Stimulated activated CD8-positive, alpha-beta memory T cell treated with anti-CD3 and anti-CD28 coated beads, Interleukin-2, amount 100 ng/mL, for 48 hours (primary cell): ENCODE measurements at regions not wholly inside any gene's neighbourhood (a gene's known extent, or its start where the extent isn't known, plus 50 kb on each side); places are given as distances from the start of the nearest gene placed in this dataset.

Experiments used
- DNase-seq, 2 donors: peaks; one replicate each; pipeline ENCODE4 v3.0.0-alpha.2; 2020; ENCODE audit warnings: low read depth in 2 of 2

GRCh38 chr1:17877316-17877715, 122.2 kb downstream of the ACTL8 start:
- no peak for DNase-seq

GRCh38 chr1:17877896-17878295, 122.8 kb downstream of the ACTL8 start:
- DNase-seq = no peak

GRCh38 chr1:17878837-17879236, 123.7 kb downstream of the ACTL8 start:
- DNase-seq = no peak

- DNase-seq = no peak
Measured at GRCh38 chr1:17880449-17880848, 125.3 kb downstream of the ACTL8 start.

DNA sequence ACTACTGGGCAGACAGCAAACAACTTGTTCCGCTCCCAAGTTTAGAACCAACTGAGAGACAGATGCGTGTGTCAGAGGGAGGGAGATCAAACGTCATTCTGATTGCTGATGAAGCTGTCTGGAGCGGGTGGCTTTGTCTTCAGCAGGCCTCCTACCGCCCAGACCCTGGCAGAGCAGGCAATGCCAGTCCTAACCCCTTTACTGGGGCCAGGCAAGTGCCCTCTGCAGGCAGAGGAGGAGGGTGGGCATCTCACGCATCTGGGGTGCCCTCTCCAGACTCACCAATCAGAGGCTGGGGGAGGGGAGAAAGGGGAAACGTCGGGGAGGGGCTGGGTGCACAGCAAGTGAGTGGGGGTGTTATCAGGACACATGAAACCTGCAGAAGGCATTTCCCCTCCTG, 126.6 kb downstream of the ACTL8 start:
- no peak for DNase-seq

GRCh38 chr1:17883136-17883535, 128.0 kb downstream of the ACTL8 start:
- DNase-seq = no peak

GRCh38 chr1:17883662-17884395, 128.7 kb downstream of the ACTL8 start:
- no peak for DNase-seq

- DNase-seq = no peak
Measured at GRCh38 chr1:17885663-17886320, 130.7 kb downstream of the ACTL8 start.

GRCh38 chr1:17886386-17886785, 131.3 kb downstream of the ACTL8 start:
- DNase-seq = no peak

GRCh38 chr1:17886838-17887441, 131.8 kb downstream of the ACTL8 start:
- no peak for DNase-seq

DNA sequence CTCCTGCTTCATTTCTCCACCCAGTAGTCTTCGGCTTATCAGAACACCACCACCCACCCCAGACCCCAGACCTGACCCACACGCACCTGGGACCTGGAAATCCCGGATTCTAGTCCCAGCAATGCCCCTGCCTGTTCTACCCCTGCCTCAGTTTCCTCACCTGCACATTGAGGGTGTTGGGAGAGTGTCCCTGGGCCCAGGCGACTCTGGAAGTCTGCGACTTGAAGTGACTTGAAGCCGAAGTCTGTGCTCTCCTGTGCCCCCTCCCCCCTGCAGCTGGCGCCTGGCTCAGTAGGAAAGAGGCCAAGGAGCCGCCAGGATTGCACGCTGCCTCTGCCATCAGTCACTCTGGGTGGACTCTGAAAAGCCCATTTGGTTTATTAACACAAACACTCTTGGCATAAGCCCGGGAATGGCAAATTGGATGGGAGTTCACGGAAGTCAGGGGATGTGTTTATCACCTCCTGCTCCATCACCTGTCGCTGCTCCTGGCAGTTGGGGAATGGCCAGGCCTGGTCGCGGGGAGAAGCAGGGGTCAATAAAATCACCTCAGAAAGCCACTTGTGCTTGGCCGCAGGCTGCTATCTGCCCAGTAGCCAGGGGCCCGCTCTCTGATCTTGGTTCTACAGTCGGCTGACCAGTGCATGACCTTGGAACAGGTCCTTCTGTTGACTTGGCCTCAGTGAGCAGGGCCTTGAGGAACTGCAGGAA, 132.7 kb downstream of the ACTL8 start:
- no peak for DNase-seq

DNA sequence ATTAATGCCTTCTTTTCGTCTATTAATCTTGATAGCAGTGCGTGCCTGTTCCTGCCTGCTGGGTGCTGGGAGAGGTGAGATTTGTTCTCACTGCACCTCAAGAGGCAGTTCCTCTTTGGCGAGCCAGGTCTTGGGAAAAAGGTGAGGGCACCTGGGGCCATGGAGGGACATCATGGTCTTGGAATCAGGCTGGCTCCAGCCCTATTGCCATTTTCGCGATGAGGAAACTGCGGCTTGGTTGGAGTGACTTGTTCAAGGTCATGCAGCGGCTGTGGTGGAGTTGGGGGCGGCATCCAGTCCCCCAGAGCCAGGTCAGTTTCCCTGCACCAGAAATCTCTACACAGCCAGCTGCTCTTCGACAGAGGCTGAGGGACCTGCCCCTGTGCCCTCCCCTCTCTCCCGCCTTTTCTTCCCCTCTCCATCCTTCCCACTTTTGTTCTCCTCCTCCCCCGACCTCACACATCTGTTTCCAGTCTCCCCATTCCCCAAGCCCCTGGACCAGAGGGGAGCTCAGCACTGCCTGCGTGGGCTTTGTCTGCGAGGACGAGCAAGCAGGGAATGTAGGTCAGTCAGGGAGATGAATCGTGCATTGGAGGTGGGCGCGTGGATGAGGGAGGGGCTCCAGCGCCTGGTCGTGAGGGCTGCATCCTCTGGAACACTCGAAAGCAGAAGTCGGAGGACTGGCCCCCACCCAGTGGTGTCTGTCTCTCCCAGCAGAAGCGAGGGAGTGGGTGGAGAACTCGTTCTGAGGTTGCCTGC, 135.1 kb downstream of the ACTL8 start:
- DNase-seq = no peak

- no peak for DNase-seq
Measured at GRCh38 chr1:17890815-17891191, 135.7 kb downstream of the ACTL8 start.

DNA sequence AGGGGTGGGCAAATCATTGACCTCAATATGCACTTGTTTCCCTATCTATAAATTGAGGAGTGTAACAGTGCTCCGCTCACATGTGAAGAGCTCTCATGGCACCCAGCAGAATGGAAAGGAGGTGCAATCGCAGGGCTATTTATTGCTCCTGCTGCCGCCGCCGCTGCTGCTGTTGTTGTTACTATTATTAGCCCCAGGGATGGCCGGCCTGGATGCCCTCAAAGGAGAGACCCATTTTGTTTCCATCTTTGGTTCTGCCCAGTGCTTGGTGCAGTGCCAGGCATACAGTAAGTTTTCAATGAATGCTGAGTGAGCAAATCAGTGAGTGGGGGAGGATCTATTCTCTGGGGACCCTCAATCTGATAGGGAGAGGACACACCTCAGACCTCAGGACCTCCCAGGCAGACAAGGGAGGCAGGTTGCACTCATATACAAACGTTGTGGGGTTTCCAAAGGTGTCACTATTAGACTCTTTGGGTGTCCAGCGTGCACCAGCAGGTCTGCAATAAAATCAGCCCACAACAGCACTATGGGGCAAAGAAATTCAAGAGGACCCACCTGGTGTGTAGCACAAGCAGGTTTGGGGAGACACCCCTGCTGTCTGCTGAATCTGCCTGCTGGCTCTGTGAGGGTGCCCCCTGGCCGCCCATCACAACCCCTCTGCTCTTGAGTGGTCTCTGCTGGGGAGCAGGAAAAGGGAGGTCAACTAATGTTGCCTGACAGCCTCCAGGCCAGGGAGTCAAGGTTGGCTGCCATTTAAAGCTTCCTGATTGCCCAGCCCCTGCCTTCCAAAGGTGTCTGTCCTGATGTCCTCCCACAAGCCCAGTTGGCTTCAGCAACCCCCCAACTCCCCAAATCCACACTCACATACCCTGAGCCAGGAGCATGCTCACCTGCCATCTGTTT, 136.3 kb downstream of the ACTL8 start:
- DNase-seq = no peak

DNA sequence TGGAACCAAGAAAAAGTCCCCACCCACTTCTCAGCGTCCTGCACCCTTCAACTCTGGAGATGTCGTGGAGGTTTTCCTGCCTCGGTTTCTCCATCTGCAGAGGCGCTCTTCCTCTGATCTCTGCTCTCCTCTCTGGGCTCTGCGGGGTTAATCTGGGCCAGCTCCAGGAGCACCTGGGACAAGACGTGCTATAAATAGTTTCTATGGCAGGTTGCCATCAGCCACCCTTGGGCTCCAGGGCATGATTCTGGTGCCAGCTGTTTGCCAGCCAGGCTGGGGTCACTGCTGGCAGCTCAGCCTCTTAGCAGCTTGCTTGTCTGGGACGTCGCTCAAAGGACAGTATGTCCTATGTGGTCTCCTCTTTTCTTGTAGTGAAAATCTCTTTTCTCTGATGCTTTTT, 137.1 kb downstream of the ACTL8 start:
- DNase-seq = no peak

DNA sequence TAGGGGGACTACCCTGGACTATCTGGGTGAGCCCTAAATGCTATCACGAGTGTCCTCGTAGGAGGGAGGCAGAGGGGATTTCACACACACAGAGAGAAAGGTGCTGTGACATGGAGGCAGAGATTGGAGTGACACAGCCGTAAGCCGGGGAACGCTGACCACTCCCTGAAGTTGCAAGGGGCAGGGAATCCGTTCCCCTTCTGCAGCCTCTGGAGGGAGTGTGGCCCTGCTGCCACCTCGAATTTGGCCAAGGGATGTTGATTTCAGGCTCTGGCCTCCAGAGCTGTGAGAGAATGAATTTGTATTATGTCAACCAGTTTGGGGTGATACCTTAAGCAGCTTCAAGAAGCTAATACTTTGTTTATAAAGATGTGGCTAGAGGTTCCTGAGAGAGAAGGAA, 137.7 kb downstream of the ACTL8 start:
- no peak for DNase-seq

- no peak for DNase-seq
Measured at GRCh38 chr1:17893891-17894631, 138.9 kb downstream of the ACTL8 start.

DNA sequence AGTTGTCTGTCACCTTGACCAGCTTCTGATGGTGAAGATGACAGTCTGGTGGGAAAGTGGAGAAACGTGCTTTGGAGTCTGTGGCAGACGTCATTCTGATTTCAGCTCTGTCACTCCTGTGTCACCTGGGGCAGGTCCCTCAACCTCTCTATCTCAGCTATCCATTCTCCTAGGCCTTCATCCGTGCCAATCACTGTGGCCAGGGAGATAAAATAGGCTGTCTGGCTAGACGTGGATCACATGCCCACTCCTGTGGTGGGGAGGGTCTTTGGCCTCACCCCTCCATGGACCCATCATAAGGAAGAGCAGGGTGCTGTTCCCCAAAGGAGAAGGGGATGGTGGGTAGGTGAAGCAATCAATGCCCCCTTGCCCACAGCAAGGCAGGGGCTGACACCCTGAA, 140.3 kb downstream of the ACTL8 start:
- no peak for DNase-seq

- no peak for DNase-seq
Measured at GRCh38 chr1:17895986-17896385, 140.9 kb downstream of the ACTL8 start.

DNA sequence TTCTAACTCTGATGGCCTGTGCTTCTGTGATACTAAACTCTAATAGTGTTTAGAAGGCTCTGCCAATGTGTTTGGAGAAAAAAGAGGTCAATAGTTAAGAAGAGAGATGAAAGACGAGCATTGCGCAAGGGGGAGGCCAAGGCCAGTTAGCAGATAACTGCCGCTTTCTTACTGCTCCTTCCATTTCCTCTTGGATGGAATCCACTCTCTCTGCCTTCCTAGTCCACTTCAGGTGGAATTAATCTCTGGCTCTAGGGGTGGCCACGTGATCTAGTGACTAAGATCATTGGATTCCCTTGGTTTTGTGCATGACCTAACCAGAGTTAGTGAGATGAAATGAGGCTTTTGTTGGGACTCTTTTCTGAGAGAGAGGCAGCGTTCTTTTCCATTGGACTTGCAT, 148.3 kb downstream of the ACTL8 start:
- no peak for DNase-seq
